HL-60 (cell line): ENCODE measurements at regions not wholly inside any gene's neighbourhood (a gene's known extent, or its start where the extent isn't known, plus 50 kb on each side); places are given as distances from the start of the nearest gene placed in this dataset.
"Not testable (repeated sequence)": the region's sequence is repeated elsewhere in the genome, so short reads cannot be mapped to it uniquely, and the experiment has no call there.

Source experiments
- DNase-seq, 2 experiments: peaks; one replicate each; pipeline ENCODE4 v3.0.0-alpha.2; 2010 to 2020; ENCODE audit warnings: low read depth in 1 of 2, low spot score in 1 of 2
- H3K27ac ChIP-seq: fragments of 250-450 bp; sonication (Bioruptor Pico); replicated peaks from 2 replicates; pipeline ENCODE4 v1.5.1; 2020; ENCODE audit warnings: mild to moderate bottlenecking, moderate library complexity
- H3K27me3 ChIP-seq: fragments of 250-450 bp; sonication (Bioruptor Pico); 2 replicates; pipeline ENCODE4 v1.5.1; 2021; ENCODE audit warnings: mild to moderate bottlenecking, moderate library complexity; ENCODE audit not compliant: insufficient read depth, poor library complexity, severe bottlenecking
- H3K4me3 ChIP-seq: replicated peaks from 2 replicates; pipeline ENCODE4 v1.5.1; 2011; ENCODE audit warnings: mild to moderate bottlenecking, control low read depth, low read length; ENCODE audit not compliant: insufficient read depth
- CTCF ChIP-seq: IDR thresholded peaks from one replicate; pipeline ENCODE4 v1.5.1; 2011; ENCODE audit warnings: low read length, control low read depth, inconsistent platforms; ENCODE audit not compliant: insufficient read depth
- GABPA ChIP-seq: IDR thresholded peaks from 2 replicates; pipeline ENCODE4 v1.6.1; 2012; ENCODE audit warnings: low read depth
- POLR2AphosphoS5 ChIP-seq: IDR thresholded peaks from 2 replicates; pipeline ENCODE4 v1.6.1; 2012; ENCODE audit warnings: low read depth
- REST ChIP-seq: IDR thresholded peaks from 2 replicates; pipeline ENCODE4 v1.6.1; 2012; ENCODE audit warnings: low read depth; ENCODE audit not compliant: insufficient replicate concordance
- SPI1 ChIP-seq: IDR thresholded peaks from 2 replicates; pipeline ENCODE4 v1.6.1; 2012; ENCODE audit warnings: low read depth, mild to moderate bottlenecking, borderline replicate concordance

- H3K27me3 ChIP-seq, result no peaks in the 10 kb centered on the region
- no peak for DNase-seq
- no peak overlapping the region for H3K4me3 ChIP-seq
- H3K27ac ChIP-seq, result no peak overlapping the region
- no peak for TF ChIP-seq POLR2AphosphoS5
- no peak for TF ChIP-seq REST
- no peak for TF ChIP-seq CTCF
- TF ChIP-seq SPI1, result no peak
- no peak for TF ChIP-seq GABPA
These were observed 717.9 kb upstream of the LUZP2 start for GRCh38 chr11:23778971-23779370.

GRCh38 chr11:23780231-23780630, 716.6 kb upstream of the LUZP2 start:
- Histone ChIP-seq H3K27ac (no peak overlapping the region), H3K4me3 (no peak overlapping the region), H3K27me3 (no peaks in the 10 kb centered on the region)
- DNase-seq, result no peak
- no peak for TF ChIP-seq POLR2AphosphoS5
- TF ChIP-seq GABPA, result no peak
- TF ChIP-seq CTCF, result no peak
- no peak for TF ChIP-seq REST
- no peak for TF ChIP-seq SPI1

GRCh38 chr11:23781803-23782560, 714.9 kb upstream of the LUZP2 start:
- no peak overlapping the region for H3K4me3 ChIP-seq
- TF ChIP-seq POLR2AphosphoS5 (no peak), CTCF (no peak), SPI1 (no peak), GABPA (no peak)

GRCh38 chr11:23786974-23787373, 709.9 kb upstream of the LUZP2 start:
- DNase-seq, H3K27me3 ChIP-seq, H3K27ac ChIP-seq, H3K4me3 ChIP-seq: not testable (repeated sequence)

More at GRCh38 chr11:23781803-23782560, 714.9 kb upstream of the LUZP2 start:
- Histone ChIP-seq H3K27me3 (no peaks in the 10 kb centered on the region), H3K27ac (no peak overlapping the region)
- no peak for DNase-seq
